Suprapubic skin (tissue), 3 donors: ENCODE measurements at regions not wholly inside any gene's neighbourhood (a gene's known extent, or its start where the extent isn't known, plus 50 kb on each side); places are given as distances from the start of the nearest gene placed in this dataset.

Experiments used
- POLR2AphosphoS5 ChIP-seq, 3 donors: sonication (generic); formaldehyde crosslinking; IDR thresholded peaks; one replicate each; pipeline ENCODE4 v1.6.1; 2017; ENCODE audit warnings: antibody characterized with exemption in 3 of 3
- TF ChIP-seq, protein P1 (sequence below), 2 donors: fragments of 200-600 bp in 1 of 2; fragments of 450-650 bp in 1 of 2; sonication (generic) in 1 of 2; IDR thresholded peaks; one replicate each; pipeline ENCODE4 v1.5.1; 2016 to 2019; ENCODE audit warnings: antibody characterized with exemption in 2 of 2, mild to moderate bottlenecking in 1 of 2, moderate library complexity in 1 of 2

GRCh38 chr18:78778651-78779050, 201.0 kb upstream of the SALL3 start:
- TF ChIP-seq, protein P1, sequence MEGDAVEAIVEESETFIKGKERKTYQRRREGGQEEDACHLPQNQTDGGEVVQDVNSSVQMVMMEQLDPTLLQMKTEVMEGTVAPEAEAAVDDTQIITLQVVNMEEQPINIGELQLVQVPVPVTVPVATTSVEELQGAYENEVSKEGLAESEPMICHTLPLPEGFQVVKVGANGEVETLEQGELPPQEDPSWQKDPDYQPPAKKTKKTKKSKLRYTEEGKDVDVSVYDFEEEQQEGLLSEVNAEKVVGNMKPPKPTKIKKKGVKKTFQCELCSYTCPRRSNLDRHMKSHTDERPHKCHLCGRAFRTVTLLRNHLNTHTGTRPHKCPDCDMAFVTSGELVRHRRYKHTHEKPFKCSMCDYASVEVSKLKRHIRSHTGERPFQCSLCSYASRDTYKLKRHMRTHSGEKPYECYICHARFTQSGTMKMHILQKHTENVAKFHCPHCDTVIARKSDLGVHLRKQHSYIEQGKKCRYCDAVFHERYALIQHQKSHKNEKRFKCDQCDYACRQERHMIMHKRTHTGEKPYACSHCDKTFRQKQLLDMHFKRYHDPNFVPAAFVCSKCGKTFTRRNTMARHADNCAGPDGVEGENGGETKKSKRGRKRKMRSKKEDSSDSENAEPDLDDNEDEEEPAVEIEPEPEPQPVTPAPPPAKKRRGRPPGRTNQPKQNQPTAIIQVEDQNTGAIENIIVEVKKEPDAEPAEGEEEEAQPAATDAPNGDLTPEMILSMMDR (IDR thresholded peaks at IDR 0.05), result no peak
- TF ChIP-seq POLR2AphosphoS5 (IDR thresholded peaks at IDR 0.05), result no peak
